Suppressor macrophage treated with lipopolysaccharide for 4 hours (primary cell): ENCODE measurements at regions not wholly inside any gene's neighbourhood (a gene's known extent, or its start where the extent isn't known, plus 50 kb on each side); places are given as distances from the start of the nearest gene placed in this dataset.
"Not testable (repeated sequence)": the region's sequence is repeated elsewhere in the genome, so short reads cannot be mapped to it uniquely, and the experiment has no call there.

ENCODE experiments used
- DNase-seq: peaks from one replicate; pipeline ENCODE4 v3.0.0-alpha.2; 2020

- not testable (repeated sequence) for DNase-seq
These were observed 364.9 kb upstream of the FOXG1 start for GRCh38 chr14:28401705-28402104.

DNA sequence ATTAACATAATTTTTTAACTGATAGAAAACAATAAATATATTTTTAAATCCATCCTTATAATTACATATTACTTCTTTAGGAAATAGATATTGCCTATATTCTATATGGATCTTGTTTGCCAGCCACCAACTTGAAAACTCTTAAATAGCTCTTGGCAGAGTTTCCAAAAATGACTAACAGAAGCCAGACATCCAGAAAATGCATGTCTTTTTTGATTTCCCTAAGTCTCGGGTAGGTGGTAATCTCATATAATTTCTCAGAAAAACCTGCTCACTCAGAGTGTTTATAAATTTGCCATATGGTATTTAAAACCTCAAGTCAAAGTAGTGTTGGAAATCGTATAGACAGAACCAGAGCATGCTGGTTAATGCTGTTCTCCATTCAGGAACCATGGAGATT is 360.4 kb upstream of the FOXG1 start:
- no peak for DNase-seq

- DNase-seq: no peak
These were observed 359.4 kb upstream of the FOXG1 start for GRCh38 chr14:28407031-28407825.

DNA sequence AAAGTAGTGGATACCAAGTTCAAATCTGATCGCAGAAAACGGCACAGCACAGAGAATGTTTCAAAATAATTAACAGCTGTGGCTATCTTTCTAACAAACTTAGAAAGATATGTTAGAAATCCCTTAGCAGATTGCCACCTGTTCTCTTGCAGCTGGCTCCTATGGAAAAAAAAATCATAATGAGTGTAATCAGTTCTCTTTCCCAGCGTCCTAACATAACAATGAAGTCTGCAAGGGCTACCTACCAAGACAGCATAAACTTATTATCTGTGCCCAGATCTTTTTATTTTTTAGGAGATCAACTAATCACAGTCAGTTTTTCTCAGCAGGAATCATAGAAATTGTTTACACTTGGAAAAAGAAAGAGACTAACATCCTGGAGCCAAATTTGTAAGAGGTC is 358.6 kb upstream of the FOXG1 start:
- no peak for DNase-seq

DNA sequence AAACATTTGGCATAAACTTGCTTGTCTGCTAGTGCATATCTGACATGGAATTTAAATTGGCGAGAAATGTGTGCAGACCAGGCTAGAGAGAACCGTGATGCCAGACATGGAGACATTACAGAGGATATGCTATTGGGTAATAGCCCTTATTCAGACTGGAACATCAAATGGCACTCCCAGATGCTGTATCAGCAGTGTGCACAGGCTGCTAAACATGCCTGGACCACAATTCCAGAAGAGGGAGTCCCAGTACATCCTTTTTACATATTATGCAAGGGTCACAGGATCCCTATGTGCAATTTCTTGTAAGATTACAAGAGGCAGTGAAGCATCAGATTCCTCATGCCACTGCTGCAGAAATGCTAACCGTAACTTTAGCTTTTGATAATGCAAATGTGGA is 354.5 kb upstream of the FOXG1 start:
- DNase-seq: no peak

DNA sequence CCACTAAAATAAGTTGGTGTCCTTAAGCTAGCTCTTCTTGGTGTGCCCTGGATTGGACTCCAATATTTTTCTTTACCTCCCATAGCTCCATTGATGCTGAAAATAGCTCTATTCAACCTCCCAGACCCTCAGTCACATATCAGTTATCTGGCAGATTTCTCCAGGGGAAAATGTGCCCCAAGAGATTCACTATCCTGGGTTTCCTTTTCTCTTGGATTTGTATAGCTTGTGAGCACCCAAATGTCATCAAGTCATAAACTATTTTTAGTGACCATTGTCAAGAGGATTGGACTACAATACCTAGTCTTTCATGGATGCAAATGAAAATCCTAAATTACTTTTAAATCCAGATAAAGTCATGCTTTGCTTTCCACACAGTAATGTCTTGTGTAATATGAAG is 339.6 kb upstream of the FOXG1 start:
- no peak for DNase-seq

GRCh38 chr14:28436821-28437220 is 329.8 kb upstream of the FOXG1 start:
- no peak for DNase-seq

GRCh38 chr14:28461389-28461788 is 305.2 kb upstream of the FOXG1 start:
- DNase-seq: no peak

DNA sequence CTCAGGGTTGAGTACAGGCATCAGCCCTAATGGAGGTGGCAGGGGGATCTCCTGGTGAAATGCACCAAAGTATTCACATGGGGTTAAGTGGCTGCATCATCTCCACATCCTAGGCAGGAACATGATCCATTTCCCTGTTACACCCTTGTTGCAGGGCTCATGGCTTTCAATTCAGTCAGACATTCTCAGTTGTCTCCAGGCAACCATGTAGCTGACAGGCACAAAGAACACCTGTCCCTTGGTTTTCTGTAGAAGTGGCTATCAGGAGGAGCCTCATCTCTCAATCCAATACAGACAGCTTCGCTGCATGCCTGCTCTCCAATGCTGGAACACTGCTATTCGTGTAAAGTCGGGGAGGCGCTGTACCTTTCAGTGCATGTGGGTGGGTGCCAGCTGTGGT is 299.0 kb upstream of the FOXG1 start:
- DNase-seq: no peak

DNA sequence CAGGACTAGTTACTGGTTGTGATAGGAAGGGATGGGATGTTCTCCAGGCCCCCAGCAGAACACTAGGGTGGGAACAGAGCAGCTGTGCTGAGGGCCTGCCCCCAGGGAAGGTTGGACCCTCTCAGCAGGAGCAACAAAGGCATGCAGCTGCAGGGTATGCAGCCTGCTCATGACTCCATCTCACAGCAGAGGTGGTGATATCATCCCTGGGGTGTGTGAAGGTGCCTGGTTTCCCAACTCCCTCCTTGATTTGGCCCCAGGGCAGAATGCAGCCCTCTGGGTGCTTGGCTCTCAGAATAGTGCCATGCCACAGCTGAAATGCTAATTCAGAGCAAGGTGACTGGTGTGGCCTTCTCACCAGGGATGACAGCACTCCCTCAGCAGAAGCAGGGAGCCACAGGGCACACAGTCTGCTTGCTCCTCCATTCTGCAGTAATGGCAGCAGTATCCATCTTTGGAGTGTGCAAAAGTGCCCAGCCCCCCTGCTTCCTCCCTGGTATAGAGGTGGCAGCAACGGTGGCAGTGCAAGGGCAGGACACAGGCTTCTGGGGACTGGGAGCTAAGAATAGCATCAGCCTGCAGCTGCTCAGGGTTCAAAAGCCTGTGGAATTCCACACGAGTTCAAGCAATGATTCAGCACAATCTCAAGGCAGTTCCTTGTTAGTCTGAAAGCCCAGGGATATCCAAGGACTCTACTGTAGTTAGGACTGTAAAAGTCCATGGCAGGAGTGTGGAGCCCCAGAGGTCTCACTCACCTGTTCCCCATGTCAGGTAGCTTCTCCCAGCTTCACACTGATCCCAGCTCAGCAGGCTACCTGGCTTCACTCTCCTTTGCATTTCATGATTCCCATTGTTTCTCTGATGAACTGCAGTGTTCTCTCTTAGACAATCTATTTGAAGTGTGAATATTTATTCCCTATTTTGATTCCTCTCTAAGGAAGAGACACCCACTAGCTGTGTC is 298.1 kb upstream of the FOXG1 start:
- DNase-seq: no peak

- DNase-seq: no peak
These were observed 284.1 kb upstream of the FOXG1 start for GRCh38 chr14:28482251-28483040.

DNA sequence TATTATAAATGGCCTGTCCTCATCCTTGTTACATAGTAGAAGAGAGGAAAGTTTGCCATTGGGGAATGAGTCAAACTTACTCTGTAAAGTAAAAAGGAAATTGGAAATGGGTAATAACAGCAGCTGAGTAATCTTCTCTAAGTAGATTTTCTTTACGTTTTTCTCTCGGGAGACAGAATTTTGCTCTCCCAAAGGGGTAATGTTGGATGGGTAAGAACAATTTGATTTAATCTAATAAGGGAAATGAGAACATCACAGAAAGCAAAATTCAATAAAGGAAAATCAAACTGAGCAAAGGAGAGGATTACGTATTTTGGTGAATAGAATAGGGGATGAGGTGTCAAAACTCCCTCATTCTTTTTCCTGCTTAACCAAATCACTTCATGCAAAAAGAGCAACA is 283.1 kb upstream of the FOXG1 start:
- no peak for DNase-seq

DNA sequence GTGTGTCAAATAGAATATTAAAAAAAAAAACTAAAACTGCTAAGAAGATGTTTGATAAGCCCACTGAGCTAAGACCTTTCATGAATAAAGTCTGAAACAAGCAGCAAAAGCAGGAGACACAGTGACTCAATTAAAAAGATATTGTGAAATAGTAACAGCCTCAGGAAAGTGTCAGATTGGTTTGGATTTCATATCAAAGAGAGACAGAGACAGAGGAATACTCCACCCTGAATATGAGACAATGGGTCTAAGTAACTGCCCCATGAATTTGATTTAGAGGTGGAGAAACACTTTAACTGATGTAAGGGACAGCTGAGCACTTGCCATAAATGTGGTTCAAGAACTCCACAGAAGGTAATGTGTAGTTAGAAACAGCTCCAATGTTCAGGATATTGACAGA is 277.9 kb upstream of the FOXG1 start:
- no peak for DNase-seq

DNA sequence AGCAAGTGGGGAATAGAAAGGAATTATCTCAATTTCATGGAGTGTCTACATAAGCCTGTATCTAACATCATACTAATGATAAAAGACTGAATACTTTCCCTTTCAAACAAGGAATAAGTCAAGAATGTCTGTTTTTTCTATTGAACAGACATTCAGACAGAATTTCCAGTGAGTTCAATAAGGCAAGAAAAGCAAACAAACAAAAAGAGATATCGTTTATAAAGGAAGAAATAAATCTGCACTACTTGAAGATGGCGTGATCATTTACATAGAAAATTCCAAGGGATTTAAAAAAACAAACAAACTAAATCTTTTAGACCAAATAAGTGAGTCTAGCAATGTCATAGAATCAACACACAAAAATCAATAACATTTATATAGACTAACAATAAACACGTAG is 273.1 kb upstream of the FOXG1 start:
- no peak for DNase-seq

GRCh38 chr14:28494196-28494595 is 272.4 kb upstream of the FOXG1 start:
- no peak for DNase-seq

DNA sequence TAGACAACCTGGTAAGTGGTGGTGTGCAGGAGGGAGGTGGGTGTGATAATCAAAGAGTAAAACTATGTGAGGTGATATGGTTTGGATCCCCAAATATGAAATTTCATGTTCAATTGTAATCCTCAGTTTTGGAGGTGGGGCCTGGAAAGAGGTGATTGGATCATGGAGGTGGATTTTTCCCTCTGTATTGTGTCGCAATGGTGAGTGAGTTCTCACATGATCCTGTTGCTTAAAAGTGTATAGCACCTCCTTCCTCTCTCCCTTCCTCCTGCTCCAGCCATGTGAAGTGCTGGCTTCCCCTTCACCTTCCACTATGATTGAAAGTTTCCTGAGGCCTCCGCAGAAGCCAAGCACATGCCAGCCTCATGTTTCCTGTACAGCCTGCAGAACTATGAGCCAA is 270.2 kb upstream of the FOXG1 start:
- no peak for DNase-seq

DNA sequence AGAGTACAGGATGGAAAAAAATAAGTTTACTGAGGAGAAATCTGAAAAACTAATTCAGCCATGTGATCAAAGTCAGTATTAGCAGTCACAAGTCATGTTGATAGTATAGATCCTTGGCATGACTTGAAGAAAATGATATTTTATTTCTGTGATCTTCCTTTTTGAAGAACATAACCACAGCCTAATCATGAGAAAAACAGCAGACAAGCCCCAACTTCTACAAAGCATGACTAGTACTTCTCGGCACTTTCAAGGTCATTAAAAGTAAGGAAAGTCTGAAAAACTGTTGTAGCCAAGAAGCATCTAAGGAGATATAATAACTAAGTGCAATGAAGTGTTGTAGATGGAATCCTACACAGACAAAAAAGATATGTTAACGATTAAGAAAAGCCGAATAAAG is 264.1 kb upstream of the FOXG1 start:
- DNase-seq: no peak

DNA sequence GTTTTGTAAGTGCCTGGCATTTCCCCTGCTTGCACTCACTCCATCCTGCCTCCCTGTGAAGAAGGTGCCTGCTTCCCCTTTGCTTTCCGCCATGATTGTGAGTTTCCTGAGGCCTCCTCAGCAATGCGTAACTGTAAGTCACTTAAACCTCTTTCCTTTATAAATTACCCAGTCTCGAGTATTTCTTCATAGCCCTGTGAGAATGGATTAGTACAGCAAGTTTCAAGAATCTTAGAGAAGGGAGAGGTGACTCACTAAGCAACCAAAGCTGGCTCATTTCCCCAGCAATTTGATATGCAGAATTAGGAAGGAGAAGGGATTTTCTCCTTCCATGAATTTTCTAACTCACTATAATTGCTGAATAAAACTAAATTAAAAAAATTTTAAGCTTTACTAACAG is 251.0 kb upstream of the FOXG1 start:
- DNase-seq: no peak

DNA sequence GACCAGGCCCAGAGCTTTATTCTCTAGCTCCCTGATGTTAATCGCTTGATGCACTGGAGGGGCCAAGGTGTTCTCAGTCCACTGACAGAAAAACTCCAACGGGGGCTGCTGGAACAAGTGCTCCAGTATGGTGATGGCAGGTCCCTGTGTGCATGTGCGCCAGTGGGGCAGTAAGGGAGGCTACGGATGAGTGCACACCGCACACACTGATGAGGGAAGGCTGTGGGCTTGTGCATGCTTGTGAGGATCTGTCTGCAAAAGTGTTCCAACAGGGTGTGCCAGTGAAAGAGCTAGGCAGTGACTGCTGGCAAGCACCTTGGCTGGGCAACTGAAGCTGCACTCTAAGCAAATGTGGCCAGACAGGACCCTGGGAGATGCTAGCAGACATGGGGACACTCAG is 229.7 kb upstream of the FOXG1 start:
- DNase-seq: no peak

GRCh38 chr14:28542040-28542439 is 224.5 kb upstream of the FOXG1 start:
- DNase-seq: no peak

- no peak for DNase-seq
These were observed 201.2 kb upstream of the FOXG1 start for GRCh38 chr14:28565345-28565744.

DNA sequence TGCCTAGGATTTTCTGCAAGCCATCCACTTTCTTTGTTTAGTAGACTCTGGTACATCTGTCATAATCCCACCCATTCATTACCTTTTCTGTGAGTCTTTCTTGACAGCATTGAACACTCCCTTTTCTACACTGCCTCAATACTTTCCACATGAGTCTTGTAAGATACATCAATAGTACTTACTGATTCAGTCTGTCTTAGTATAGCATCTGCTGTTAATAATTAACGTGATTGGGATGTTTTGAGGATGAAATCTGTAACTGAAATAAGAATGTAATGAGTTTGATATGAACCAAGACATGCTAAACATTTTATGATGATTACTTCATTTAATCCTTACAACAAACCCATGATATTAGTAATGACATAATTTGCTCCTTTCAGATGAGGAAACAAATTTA is 196.2 kb upstream of the FOXG1 start:
- no peak for DNase-seq

DNA sequence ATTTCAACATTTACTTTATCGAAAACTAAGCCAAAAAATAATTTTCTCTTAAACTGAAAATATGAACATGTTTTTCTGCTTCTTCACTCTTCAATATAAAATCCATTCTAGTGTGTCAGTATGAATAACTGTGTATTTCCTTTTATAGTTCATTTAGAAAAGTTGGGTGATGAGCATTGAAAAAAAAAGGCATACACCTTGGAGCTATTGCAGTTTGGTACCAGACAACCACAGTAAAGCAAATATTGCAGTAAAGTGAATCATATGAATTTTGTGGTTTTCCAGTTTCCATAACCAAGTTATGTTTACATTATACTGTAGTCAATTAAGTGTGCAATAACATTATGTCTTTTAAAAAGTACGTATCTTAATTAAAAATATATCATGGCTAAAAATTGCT is 195.0 kb upstream of the FOXG1 start:
- no peak for DNase-seq
